Nephron (organoid): ENCODE measurements at regions not wholly inside any gene's neighbourhood (a gene's known extent, or its start where the extent isn't known, plus 50 kb on each side); places are given as distances from the start of the nearest gene placed in this dataset.

Experiments
- H3K27ac Mint-ChIP-seq, 3 experiments: 2 replicates each; pipeline ENCODE4 v1.8.0; 2020; ENCODE audit warnings: mixed read lengths in 3 of 3, mild to moderate bottlenecking in 2 of 3, moderate library complexity in 1 of 3
- H3K27me3 Mint-ChIP-seq: 2 replicates; pipeline ENCODE4 v1.8.0; 2021; ENCODE audit warnings: low read depth, mild to moderate bottlenecking, moderate library complexity, mixed read lengths
- H3K36me3 Mint-ChIP-seq: 2 replicates; pipeline ENCODE4 v1.8.0; 2020; ENCODE audit warnings: low read depth, mixed read lengths
- H3K4me1 Mint-ChIP-seq: 2 replicates; pipeline ENCODE4 v1.8.0; 2020; ENCODE audit warnings: mixed read lengths
- H3K4me3 Mint-ChIP-seq, 3 experiments: 2 replicates each; pipeline ENCODE4 v1.8.0; 2020; ENCODE audit warnings: mild to moderate bottlenecking in 3 of 3, mixed read lengths in 3 of 3, moderate library complexity in 2 of 3
- H3K9me3 Mint-ChIP-seq: 2 replicates; pipeline ENCODE4 v1.8.0; 2020; ENCODE audit warnings: mixed read lengths
- CTCF ChIP-seq, 3 experiments: fragments of 200-600 bp; sonication (generic); IDR thresholded peaks; one replicate each; pipeline ENCODE4 v1.5.0; 2021; ENCODE audit warnings: antibody characterized with exemption in 3 of 3; ENCODE audit not compliant: unreplicated experiment in 3 of 3

DNA sequence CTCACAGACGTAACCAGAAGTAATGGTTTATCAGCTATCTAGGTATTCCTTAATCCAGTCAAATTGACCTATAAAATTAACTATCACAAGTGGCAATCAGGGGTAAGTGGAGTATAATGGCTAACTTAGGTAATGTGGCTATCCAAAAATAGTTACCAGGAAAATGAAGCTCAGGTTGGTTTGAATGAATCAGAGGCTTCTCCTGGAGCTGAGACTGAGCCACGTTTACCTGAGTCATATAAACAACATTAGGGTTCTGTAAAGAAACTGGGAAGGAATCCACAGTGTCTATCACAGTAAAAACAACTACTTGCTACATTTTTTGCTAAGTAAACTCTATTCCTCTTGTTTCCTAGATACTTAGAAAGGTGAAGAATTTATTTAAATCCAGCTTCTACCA is 236.0 kb upstream of the SPHKAP start:
- Mint-ChIP-seq H3K27me3 (no peaks in the 10 kb centered on the region), H3K9me3 (no peaks in the 10 kb centered on the region), H3K36me3 (no peaks in the 10 kb centered on the region), H3K4me1 (peaks cover 12% of the 10 kb centered on the region), H3K4me3 (no peak overlapping the region), H3K27ac (peak overlapping the region; percentile 43 to 86 (median 73))
- no peak for TF ChIP-seq CTCF (IDR thresholded peaks at IDR 0.05; ENCODE audit: unreplicated experiment in 3 of 3)

GRCh38 chr2:228410061-228410460 is 228.6 kb upstream of the SPHKAP start:
- H3K27ac Mint-ChIP-seq = no peak overlapping the region
- H3K36me3 Mint-ChIP-seq = no peaks in the 10 kb centered on the region
- H3K27me3 Mint-ChIP-seq = no peaks in the 10 kb centered on the region
- no peak for TF ChIP-seq CTCF (IDR thresholded peaks at IDR 0.05; ENCODE audit: unreplicated experiment in 3 of 3)
- H3K4me1 Mint-ChIP-seq = no peaks in the 10 kb centered on the region
- H3K4me3 Mint-ChIP-seq = no peak overlapping the region
- H3K9me3 Mint-ChIP-seq = no peaks in the 10 kb centered on the region

- H3K4me1 Mint-ChIP-seq = no peaks in the 10 kb centered on the region
- H3K27ac Mint-ChIP-seq = no peak overlapping the region
- no peaks in the 10 kb centered on the region for H3K9me3 Mint-ChIP-seq
- no peak overlapping the region for H3K4me3 Mint-ChIP-seq
- TF ChIP-seq CTCF (IDR thresholded peaks at IDR 0.05; ENCODE audit: unreplicated experiment in 3 of 3) = no peak
- H3K27me3 Mint-ChIP-seq = no peaks in the 10 kb centered on the region
- H3K36me3 Mint-ChIP-seq = no peaks in the 10 kb centered on the region
Measured at GRCh38 chr2:228409493-228409892, 228.0 kb upstream of the SPHKAP start.

GRCh38 chr2:228408529-228409227 is 227.2 kb upstream of the SPHKAP start:
- no peaks in the 10 kb centered on the region for H3K4me1 Mint-ChIP-seq
- H3K27me3 Mint-ChIP-seq = no peaks in the 10 kb centered on the region

DNA sequence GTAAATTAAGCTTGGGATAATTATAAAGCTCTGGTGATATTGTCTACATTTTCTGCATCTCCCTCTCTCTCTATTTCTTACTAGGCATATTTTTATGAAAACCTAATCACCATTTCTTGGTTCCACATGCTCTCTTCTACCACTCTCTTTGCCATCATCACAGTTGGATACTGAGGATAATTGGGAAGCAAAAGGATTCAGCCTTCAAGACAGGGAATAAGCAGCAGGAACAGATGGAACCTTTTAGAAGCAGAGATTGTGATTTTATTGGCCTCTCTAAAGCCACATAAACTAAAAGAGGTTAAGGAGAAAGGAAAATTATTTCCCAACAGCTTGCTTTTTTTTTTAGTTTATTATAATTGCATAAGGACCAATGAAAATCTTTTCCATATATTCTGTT is 226.3 kb upstream of the SPHKAP start:
- H3K4me3 Mint-ChIP-seq = no peak overlapping the region
- no peaks in the 10 kb centered on the region for H3K27me3 Mint-ChIP-seq
- no peak for TF ChIP-seq CTCF (IDR thresholded peaks at IDR 0.05; ENCODE audit: unreplicated experiment in 3 of 3)
- no peaks in the 10 kb centered on the region for H3K36me3 Mint-ChIP-seq
- H3K4me1 Mint-ChIP-seq = no peaks in the 10 kb centered on the region
- no peaks in the 10 kb centered on the region for H3K9me3 Mint-ChIP-seq
- no peak overlapping the region for H3K27ac Mint-ChIP-seq

More at GRCh38 chr2:228408529-228409227, 227.2 kb upstream of the SPHKAP start:
- H3K4me3 Mint-ChIP-seq = no peak overlapping the region
- no peaks in the 10 kb centered on the region for H3K36me3 Mint-ChIP-seq
- no peaks in the 10 kb centered on the region for H3K9me3 Mint-ChIP-seq
- no peak overlapping the region for H3K27ac Mint-ChIP-seq
- no peak for TF ChIP-seq CTCF (IDR thresholded peaks at IDR 0.05; ENCODE audit: unreplicated experiment in 3 of 3)
